ENCODE measurements at regions not wholly inside any gene's neighbourhood (a gene's known extent, or its start where the extent isn't known, plus 50 kb on each side); places are given as distances from the start of the nearest gene placed in this dataset.
A peak's percentile ranks its signal among the peaks of the same experiment; 100 is the strongest.
"Not testable (repeated sequence)": the region's sequence is repeated elsewhere in the genome, so short reads cannot be mapped to it uniquely, and the experiment has no call there.

GRCh38 chr14:89486505-89486904 lies 69.5 kb upstream of the FOXN3 start:
- no peak for DNase-seq

- no peak for DNase-seq
Observed at GRCh38 chr14:89485264-89485663, 68.2 kb upstream of the FOXN3 start.

- DNase-seq: no peak
Observed at GRCh38 chr14:89484051-89484844, 67.2 kb upstream of the FOXN3 start.

GRCh38 chr14:89481196-89481595 lies 64.2 kb upstream of the FOXN3 start:
- DNase-seq: no peak

GRCh38 chr14:89480278-89480677 lies 63.2 kb upstream of the FOXN3 start:
- DNase-seq: no peak

- no peak for DNase-seq
Observed at GRCh38 chr14:89479802-89480201, 62.8 kb upstream of the FOXN3 start.

GRCh38 chr14:89477391-89477790 lies 60.4 kb upstream of the FOXN3 start:
- peak; percentile 40 for DNase-seq

GRCh38 chr14:89476354-89476896 lies 59.4 kb upstream of the FOXN3 start:
- no peak for DNase-seq

GRCh38 chr14:89474464-89474863 lies 57.4 kb upstream of the FOXN3 start:
- no peak for DNase-seq

GRCh38 chr14:89473989-89474388 lies 57.0 kb upstream of the FOXN3 start:
- no peak for DNase-seq

GRCh38 chr14:89473569-89473968 lies 56.5 kb upstream of the FOXN3 start:
- no peak for DNase-seq

GRCh38 chr14:89470401-89470800 lies 53.4 kb upstream of the FOXN3 start:
- no peak for DNase-seq

- DNase-seq: no peak
Observed at GRCh38 chr14:89469210-89470198, 52.5 kb upstream of the FOXN3 start.

GRCh38 chr14:89468566-89468965 lies 51.5 kb upstream of the FOXN3 start:
- DNase-seq: no peak

- DNase-seq: not testable (repeated sequence)
Observed at GRCh38 chr14:89468030-89468429, 51.0 kb upstream of the FOXN3 start.

- no peak for DNase-seq
Observed at GRCh38 chr14:89466944-89467343, 49.9 kb upstream of the FOXN3 start.
